ENCODE measurements at regions not wholly inside any gene's neighbourhood (a gene's known extent, or its start where the extent isn't known, plus 50 kb on each side); places are given as distances from the start of the nearest gene placed in this dataset.

DNA sequence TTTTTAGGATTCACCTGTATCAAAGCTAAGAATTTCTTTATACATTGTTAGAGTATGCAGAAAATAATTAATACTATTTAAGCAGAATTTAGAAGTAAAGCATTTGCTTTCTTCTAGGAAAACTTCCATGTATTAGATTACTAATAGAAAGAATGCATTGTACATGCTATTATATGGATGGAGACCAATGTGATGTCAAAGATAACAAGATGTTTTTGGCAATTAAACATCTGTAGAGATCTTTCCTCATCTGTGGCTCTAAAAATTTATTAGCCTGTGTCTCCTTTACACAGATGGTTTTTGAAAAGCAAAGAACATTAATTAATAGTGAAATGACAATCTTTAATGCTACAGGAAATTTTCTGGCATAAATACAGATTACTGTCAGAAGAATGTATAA is 198.4 kb upstream of the CCDC179 start:
- H3K27me3 Mint-ChIP-seq (ENCODE audit: low read depth, poor library complexity) = peaks cover 4% of the 10 kb centered on the region
- H3K4me1 Mint-ChIP-seq = no peaks in the 10 kb centered on the region
- no peaks in the 10 kb centered on the region for H3K9me3 Mint-ChIP-seq
- DNase-seq = no peak
- TF ChIP-seq CTCF (IDR thresholded peaks at IDR 0.05) = no peak
- no peaks in the 10 kb centered on the region for H3K36me3 Mint-ChIP-seq (ENCODE audit: low read depth)
- H3K27ac Mint-ChIP-seq = no peak overlapping the region
- H3K4me3 Mint-ChIP-seq = no peak overlapping the region

DNA sequence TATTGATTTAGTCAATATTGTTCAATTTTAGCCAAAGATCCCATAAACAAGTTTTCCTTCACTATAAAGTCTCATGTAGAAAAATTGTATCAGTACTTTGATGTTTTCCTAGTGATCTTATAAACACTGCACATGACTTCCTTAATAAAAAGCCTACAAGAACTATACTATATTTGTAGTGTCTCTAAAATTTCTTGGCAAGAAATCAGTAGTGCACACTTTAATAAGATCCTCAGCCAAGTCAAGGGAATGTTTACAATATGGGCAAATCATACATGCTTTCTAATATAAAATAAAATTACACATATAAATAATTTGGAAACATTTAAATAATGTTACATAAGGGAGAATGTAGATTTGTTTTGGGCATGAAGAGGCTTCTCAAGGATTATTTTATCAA is 203.0 kb upstream of the CCDC179 start:
- Mint-ChIP-seq H3K4me3 (no peak overlapping the region), H3K27ac (no peak overlapping the region), H3K27me3 (ENCODE audit: low read depth, poor library complexity) (peaks cover 4% of the 10 kb centered on the region), H3K4me1 (no peaks in the 10 kb centered on the region), H3K9me3 (no peaks in the 10 kb centered on the region), H3K36me3 (ENCODE audit: low read depth) (no peaks in the 10 kb centered on the region)
- no peak for DNase-seq
- no peak for TF ChIP-seq CTCF (IDR thresholded peaks at IDR 0.05)

GRCh38 chr11:23078289-23078971 is 218.2 kb upstream of the CCDC179 start:
- no peaks in the 10 kb centered on the region for H3K9me3 Mint-ChIP-seq

DNA sequence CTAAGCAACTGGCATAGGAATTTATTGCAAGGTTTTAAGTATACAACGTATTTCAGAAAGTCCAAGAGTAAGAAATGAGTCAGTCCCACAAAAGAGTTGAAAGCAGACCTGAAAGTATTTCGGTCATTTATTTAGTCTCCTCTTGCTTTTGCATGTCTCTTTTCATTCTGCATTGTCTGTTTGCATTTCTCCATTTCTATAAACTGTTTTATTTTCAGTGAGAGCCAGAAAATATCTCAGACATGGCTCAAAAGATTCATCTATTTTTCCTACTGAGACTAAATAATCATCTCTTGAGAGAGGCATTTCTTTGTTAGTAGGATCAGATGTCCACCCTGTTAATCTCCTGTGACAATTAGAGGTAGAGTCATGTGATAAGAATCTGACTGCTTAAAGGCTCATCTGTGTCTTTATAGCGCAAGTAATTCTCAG is 219.1 kb upstream of the CCDC179 start:
- H3K4me3 Mint-ChIP-seq = no peak overlapping the region
- no peak for TF ChIP-seq CTCF (IDR thresholded peaks at IDR 0.05)
- DNase-seq = no peak

More at GRCh38 chr11:23078289-23078971, 218.2 kb upstream of the CCDC179 start:
- Mint-ChIP-seq H3K27ac (no peak overlapping the region), H3K4me3 (no peak overlapping the region), H3K4me1 (peaks cover 7% of the 10 kb centered on the region), H3K27me3 (ENCODE audit: low read depth, poor library complexity) (no peaks in the 10 kb centered on the region), H3K36me3 (ENCODE audit: low read depth) (no peaks in the 10 kb centered on the region)
- no peak for TF ChIP-seq CTCF (IDR thresholded peaks at IDR 0.05)
- DNase-seq = no peak

DNA sequence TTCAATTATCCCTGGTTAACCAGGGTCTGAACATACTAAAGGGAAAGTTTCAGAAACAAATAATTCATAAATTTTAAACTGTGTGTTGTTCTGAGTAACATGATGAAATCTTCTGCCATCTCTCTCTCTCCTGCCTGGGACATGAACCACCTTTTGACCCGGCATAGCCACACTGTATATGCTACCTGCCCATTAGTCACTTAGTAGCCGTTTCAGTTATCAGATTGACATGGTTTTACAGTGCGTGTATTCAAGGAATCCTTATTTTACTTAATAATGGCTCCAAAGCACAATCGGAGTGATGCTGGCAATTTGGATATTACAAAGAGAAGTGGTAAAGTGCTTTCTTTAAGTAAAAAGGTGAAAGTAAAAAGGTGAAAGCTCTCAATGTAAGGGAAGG is 227.1 kb upstream of the CCDC179 start:
- H3K27me3 Mint-ChIP-seq (ENCODE audit: low read depth, poor library complexity) = no peaks in the 10 kb centered on the region
- H3K9me3 Mint-ChIP-seq = no peaks in the 10 kb centered on the region
- no peak overlapping the region for H3K4me3 Mint-ChIP-seq
- no peaks in the 10 kb centered on the region for H3K4me1 Mint-ChIP-seq
- H3K36me3 Mint-ChIP-seq (ENCODE audit: low read depth) = no peaks in the 10 kb centered on the region
- DNase-seq = no peak
- no peak overlapping the region for H3K27ac Mint-ChIP-seq
- TF ChIP-seq CTCF (IDR thresholded peaks at IDR 0.05) = no peak

More for the DNA sequence above, 219.1 kb upstream of the CCDC179 start:
- peaks cover 7% of the 10 kb centered on the region for H3K4me1 Mint-ChIP-seq
- no peaks in the 10 kb centered on the region for H3K27me3 Mint-ChIP-seq (ENCODE audit: low read depth, poor library complexity)
- no peaks in the 10 kb centered on the region for H3K36me3 Mint-ChIP-seq (ENCODE audit: low read depth)
- no peak overlapping the region for H3K27ac Mint-ChIP-seq
- no peaks in the 10 kb centered on the region for H3K9me3 Mint-ChIP-seq

- no peak for DNase-seq
- Mint-ChIP-seq H3K4me1 (no peaks in the 10 kb centered on the region), H3K4me3 (no peak overlapping the region), H3K27ac (no peak overlapping the region), H3K27me3 (ENCODE audit: low read depth, poor library complexity) (no peaks in the 10 kb centered on the region), H3K36me3 (ENCODE audit: low read depth) (no peaks in the 10 kb centered on the region), H3K9me3 (no peaks in the 10 kb centered on the region)
- no peak for TF ChIP-seq CTCF (IDR thresholded peaks at IDR 0.05)
Measured at GRCh38 chr11:23090659-23091058, 230.4 kb upstream of the CCDC179 start.
